Hippocampal formation (tissue), 2 donors: ENCODE measurements at regions not wholly inside any gene's neighbourhood (a gene's known extent, or its start where the extent isn't known, plus 50 kb on each side); places are given as distances from the start of the nearest gene placed in this dataset.

Experiments
- DNase-seq, 2 donors: peaks; one replicate each; lab custom pipeline; 2025; lab: John Stamatoyannopoulos, UW

- no peak for DNase-seq
These were observed 187.1 kb upstream of the CDKN3 start for GRCh38 chr14:54209511-54210250.

GRCh38 chr14:54211551-54212308 lies 185.1 kb upstream of the CDKN3 start:
- no peak for DNase-seq

- DNase-seq, result no peak
These were observed 183.3 kb upstream of the CDKN3 start for GRCh38 chr14:54213536-54213935.

- no peak for DNase-seq
These were observed 180.0 kb upstream of the CDKN3 start for GRCh38 chr14:54216827-54217226.

GRCh38 chr14:54219261-54220070 lies 177.3 kb upstream of the CDKN3 start:
- no peak for DNase-seq

GRCh38 chr14:54220071-54220703 lies 176.6 kb upstream of the CDKN3 start:
- DNase-seq, result no peak

GRCh38 chr14:54220704-54221431 lies 175.9 kb upstream of the CDKN3 start:
- no peak for DNase-seq

GRCh38 chr14:54221432-54221803 lies 175.4 kb upstream of the CDKN3 start:
- DNase-seq, result no peak

GRCh38 chr14:54221971-54222370 lies 174.8 kb upstream of the CDKN3 start:
- DNase-seq, result no peak

- DNase-seq, result no peak
These were observed 172.9 kb upstream of the CDKN3 start for GRCh38 chr14:54223831-54224402.

GRCh38 chr14:54225457-54226060 lies 171.2 kb upstream of the CDKN3 start:
- DNase-seq, result no peak

GRCh38 chr14:54226103-54226502 lies 170.7 kb upstream of the CDKN3 start:
- DNase-seq, result no peak

- no peak for DNase-seq
These were observed 170.2 kb upstream of the CDKN3 start for GRCh38 chr14:54226558-54226957.

- DNase-seq, result no peak
These were observed 167.7 kb upstream of the CDKN3 start for GRCh38 chr14:54229136-54229535.

- DNase-seq, result peak in 1 of 2 donors; percentile 14
These were observed 166.2 kb upstream of the CDKN3 start for GRCh38 chr14:54230645-54231044.

- DNase-seq, result no peak
These were observed 164.1 kb upstream of the CDKN3 start for GRCh38 chr14:54232735-54233134.

GRCh38 chr14:54241517-54241916 lies 155.3 kb upstream of the CDKN3 start:
- no peak for DNase-seq

- DNase-seq, result no peak
These were observed 145.5 kb upstream of the CDKN3 start for GRCh38 chr14:54251356-54251755.

GRCh38 chr14:54252072-54252730 lies 144.6 kb upstream of the CDKN3 start:
- no peak for DNase-seq
